ENCODE measurements at regions not wholly inside any gene's neighbourhood (a gene's known extent, or its start where the extent isn't known, plus 50 kb on each side); places are given as distances from the start of the nearest gene placed in this dataset.

DNA sequence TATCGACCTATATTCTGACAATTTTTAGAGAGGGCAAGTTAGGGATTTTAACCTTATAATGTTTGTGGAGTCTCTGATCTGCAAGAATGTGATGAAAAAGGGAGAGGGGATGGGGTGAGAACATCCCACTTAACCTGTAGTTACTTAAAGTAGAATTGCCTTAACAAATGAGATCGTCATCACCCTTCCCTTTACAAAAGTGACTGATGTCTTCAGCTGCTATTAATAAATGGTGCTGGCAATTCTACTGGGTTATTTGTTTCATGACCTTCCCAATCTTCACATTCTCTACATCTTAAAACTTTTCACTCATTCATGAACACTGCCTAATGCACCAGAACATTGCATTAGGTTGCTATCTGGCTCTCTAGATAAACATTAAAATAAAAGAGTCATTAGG is 873.4 kb upstream of the LCORL start:
- H2BK15ac ChIP-seq (ENCODE audit: low read depth, low read length) = no peak overlapping the region
- TF ChIP-seq, protein P1, sequence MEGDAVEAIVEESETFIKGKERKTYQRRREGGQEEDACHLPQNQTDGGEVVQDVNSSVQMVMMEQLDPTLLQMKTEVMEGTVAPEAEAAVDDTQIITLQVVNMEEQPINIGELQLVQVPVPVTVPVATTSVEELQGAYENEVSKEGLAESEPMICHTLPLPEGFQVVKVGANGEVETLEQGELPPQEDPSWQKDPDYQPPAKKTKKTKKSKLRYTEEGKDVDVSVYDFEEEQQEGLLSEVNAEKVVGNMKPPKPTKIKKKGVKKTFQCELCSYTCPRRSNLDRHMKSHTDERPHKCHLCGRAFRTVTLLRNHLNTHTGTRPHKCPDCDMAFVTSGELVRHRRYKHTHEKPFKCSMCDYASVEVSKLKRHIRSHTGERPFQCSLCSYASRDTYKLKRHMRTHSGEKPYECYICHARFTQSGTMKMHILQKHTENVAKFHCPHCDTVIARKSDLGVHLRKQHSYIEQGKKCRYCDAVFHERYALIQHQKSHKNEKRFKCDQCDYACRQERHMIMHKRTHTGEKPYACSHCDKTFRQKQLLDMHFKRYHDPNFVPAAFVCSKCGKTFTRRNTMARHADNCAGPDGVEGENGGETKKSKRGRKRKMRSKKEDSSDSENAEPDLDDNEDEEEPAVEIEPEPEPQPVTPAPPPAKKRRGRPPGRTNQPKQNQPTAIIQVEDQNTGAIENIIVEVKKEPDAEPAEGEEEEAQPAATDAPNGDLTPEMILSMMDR (conservative IDR thresholded peaks at IDR 0.05) = no peak
- no peaks in the 10 kb centered on the region for H3K79me1 ChIP-seq (ENCODE audit: insufficient read depth, low read depth, low read length, poor library complexity, severe bottlenecking)
- no peaks in the 10 kb centered on the region for H3K9me3 Mint-ChIP-seq
- H3K4me2 ChIP-seq (ENCODE audit: insufficient read depth, insufficient read length, low read length) = no peak overlapping the region
- no CpG with 5 or more reads among the region's 2 CpGs for WGBS (ENCODE audit: extremely low coverage, insufficient read length, low lambda C conversion rate)
- H3K14ac ChIP-seq (ENCODE audit: insufficient read depth, low read length) = no peak overlapping the region
- no peak overlapping the region for H3K27ac Mint-ChIP-seq
- no peak overlapping the region for H4K8ac ChIP-seq (replicated peaks; ENCODE audit: insufficient read length, low read depth, low read length)
- H3T11ph ChIP-seq (ENCODE audit: low read length) = no peak overlapping the region
- no peaks in the 10 kb centered on the region for H3K4me1 Mint-ChIP-seq
- H3K4ac ChIP-seq (ENCODE audit: low read depth, low read length) = no peak overlapping the region
- H3K56ac ChIP-seq (ENCODE audit: insufficient read length, low read depth, low read length) = no peak overlapping the region
- no peaks in the 10 kb centered on the region for H3K9me3 ChIP-seq (ENCODE audit: control insufficient read depth, low read depth, low read length)
- H3K18ac ChIP-seq (ENCODE audit: insufficient read length, low read depth, low read length) = no peak overlapping the region
- H3K27me3 ChIP-seq (ENCODE audit: insufficient read depth, low read length) = no peaks in the 10 kb centered on the region
- no peaks in the 10 kb centered on the region for H3K36me3 Mint-ChIP-seq (ENCODE audit: insufficient read depth in 1 of 3, low read depth in 3 of 3)
- no peaks in the 10 kb centered on the region for H3K4me1 ChIP-seq (ENCODE audit: insufficient read depth, low read length)
- H4K5ac ChIP-seq (ENCODE audit: insufficient read length, low read depth, low read length) = no peak overlapping the region
- H3K9ac ChIP-seq (ENCODE audit: extremely low read depth, insufficient read length, low read length) = no peak overlapping the region
- no peaks in the 10 kb centered on the region for H4K20me1 ChIP-seq (ENCODE audit: control insufficient read depth, insufficient read depth, insufficient read length)
- H3K23me2 ChIP-seq (ENCODE audit: insufficient read length, low read depth, low read length, poor library complexity, severe bottlenecking) = no peaks in the 10 kb centered on the region
- H3K23ac ChIP-seq (ENCODE audit: insufficient read length, low read depth, low read length) = no peak overlapping the region
- no peak for DNase-seq
- H3K4me3 Mint-ChIP-seq = no peak overlapping the region
- H2AK5ac ChIP-seq (ENCODE audit: insufficient read length, low read length) = no peak overlapping the region
- H4K91ac ChIP-seq (ENCODE audit: insufficient read length, low read depth, low read length) = no peak overlapping the region
- H2BK20ac ChIP-seq (ENCODE audit: low read depth, low read length, poor library complexity, severe bottlenecking) = no peak overlapping the region
- H3K79me2 ChIP-seq (ENCODE audit: insufficient read depth, low read length) = no peaks in the 10 kb centered on the region
- H3K27ac ChIP-seq (ENCODE audit: insufficient read length, low read depth, low read length) = no peak overlapping the region
- H2BK12ac ChIP-seq (ENCODE audit: insufficient read length, low read depth, low read length) = no peak overlapping the region
- H2AFZ ChIP-seq (ENCODE audit: low read length) = no peak overlapping the region
- no peak overlapping the region for H2BK120ac ChIP-seq (ENCODE audit: low read depth, low read length, poor library complexity, severe bottlenecking)
- no peaks in the 10 kb centered on the region for H3K27me3 Mint-ChIP-seq (ENCODE audit: low read depth)
- H2BK5ac ChIP-seq (ENCODE audit: insufficient read length, low read length) = no peak overlapping the region
